DMS153 treated with DMSO at 0.1 percent for 48 hours (cell line): ENCODE measurements at regions not wholly inside any gene's neighbourhood (a gene's known extent, or its start where the extent isn't known, plus 50 kb on each side); places are given as distances from the start of the nearest gene placed in this dataset.

ENCODE experiments used
- DNase-seq: peaks from one replicate; lab custom pipeline; 2025; ENCODE audit not compliant: unreplicated experiment; lab: John Stamatoyannopoulos, UW

- DNase-seq = no peak
Observed at GRCh38 chr5:158308429-158309025, 449.6 kb upstream of the CLINT1 start.

DNA sequence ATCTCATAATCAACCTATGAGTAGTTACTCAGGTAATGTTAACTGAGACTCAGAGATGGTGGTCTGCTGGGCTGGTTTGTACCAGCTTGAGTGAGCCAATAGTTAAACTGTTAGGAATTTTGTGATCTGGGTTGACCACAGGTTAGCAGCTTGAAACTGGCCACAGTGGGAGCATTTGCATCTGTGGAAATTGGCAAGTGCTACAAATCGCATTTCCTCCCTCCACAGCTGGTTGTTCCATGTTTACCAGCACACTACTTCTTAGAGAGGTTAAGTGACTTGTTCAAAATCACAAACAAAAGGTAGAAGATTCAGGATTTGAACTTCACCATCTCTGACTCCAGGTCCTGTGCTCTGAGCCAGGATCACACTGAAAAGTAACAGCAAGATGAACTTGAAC is 446.9 kb upstream of the CLINT1 start:
- no peak for DNase-seq

- no peak for DNase-seq
Observed at GRCh38 chr5:158304607-158305006, 445.7 kb upstream of the CLINT1 start.

GRCh38 chr5:158303883-158304282 is 444.9 kb upstream of the CLINT1 start:
- no peak for DNase-seq

- DNase-seq = no peak
Observed at GRCh38 chr5:158303275-158303674, 444.3 kb upstream of the CLINT1 start.

DNA sequence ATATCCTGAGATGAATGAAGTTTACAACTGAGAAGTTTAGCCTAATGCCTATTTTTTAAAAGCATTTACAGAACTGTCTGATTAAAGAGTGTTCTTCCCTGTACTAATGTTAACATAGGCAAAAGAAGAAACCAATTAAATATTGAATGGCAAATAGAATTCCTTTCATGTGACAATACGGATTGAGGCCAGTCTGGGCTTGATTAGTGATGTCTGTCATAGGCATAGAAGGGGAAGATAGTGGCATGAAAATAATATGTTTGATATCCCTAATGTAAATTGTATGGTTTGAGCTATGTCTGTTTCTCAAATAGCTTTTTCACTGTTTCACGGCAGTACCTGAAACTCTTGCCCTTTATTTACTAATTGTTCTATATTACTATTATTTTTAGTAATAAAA is 443.1 kb upstream of the CLINT1 start:
- DNase-seq = no peak

- no peak for DNase-seq
Observed at GRCh38 chr5:158301186-158301585, 442.2 kb upstream of the CLINT1 start.

- DNase-seq = no peak
Observed at GRCh38 chr5:158300256-158300655, 441.3 kb upstream of the CLINT1 start.

DNA sequence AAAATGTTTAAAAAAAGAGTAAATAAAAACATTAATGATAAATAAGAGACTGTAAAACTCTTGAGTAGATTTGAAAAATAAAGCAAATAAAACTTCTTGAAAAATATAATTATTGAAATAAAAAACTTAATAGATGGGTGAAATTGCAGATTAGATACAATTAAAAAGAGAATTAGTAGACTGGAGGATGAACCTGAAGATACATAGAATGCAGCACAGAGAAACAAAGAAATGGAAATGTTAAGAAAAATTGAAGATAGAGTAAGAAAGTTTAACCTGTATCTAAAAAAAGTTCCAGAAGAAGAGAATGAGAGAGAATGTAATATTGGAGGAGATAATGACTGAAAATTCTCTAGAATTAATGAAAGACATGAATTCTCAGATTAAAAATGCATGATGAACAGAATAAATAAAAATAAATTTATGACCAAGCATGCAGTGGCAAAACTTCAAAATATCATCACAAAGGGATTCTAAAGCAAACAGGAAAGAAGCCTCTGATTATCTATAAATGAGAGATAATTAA is 438.1 kb upstream of the CLINT1 start:
- DNase-seq = no peak

DNA sequence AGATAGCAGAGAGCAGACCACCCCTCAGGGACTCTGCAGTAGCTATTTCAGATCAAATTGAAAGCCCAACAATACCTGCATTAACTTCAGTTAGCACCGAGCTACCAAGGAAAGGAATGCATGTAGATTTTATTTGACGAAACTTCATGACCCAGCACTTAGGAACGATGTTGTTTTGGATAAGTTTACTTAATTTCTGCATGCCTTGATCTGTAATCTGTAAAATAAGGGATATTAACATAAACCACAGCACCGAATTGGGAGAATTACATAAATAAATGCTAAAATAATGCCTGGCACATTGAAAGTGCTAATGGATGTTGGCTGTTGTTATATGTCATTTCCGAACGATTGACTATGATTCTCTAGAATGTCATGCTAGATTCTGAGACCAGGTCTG is 435.8 kb upstream of the CLINT1 start:
- no peak for DNase-seq

GRCh38 chr5:158292981-158293380 is 434.0 kb upstream of the CLINT1 start:
- DNase-seq = no peak

- DNase-seq = no peak
Observed at GRCh38 chr5:158289967-158290366, 431.0 kb upstream of the CLINT1 start.

- no peak for DNase-seq
Observed at GRCh38 chr5:158288272-158288657, 429.3 kb upstream of the CLINT1 start.

GRCh38 chr5:158287643-158288271 is 428.8 kb upstream of the CLINT1 start:
- DNase-seq = no peak

GRCh38 chr5:158286827-158287226 is 427.9 kb upstream of the CLINT1 start:
- no peak for DNase-seq

DNA sequence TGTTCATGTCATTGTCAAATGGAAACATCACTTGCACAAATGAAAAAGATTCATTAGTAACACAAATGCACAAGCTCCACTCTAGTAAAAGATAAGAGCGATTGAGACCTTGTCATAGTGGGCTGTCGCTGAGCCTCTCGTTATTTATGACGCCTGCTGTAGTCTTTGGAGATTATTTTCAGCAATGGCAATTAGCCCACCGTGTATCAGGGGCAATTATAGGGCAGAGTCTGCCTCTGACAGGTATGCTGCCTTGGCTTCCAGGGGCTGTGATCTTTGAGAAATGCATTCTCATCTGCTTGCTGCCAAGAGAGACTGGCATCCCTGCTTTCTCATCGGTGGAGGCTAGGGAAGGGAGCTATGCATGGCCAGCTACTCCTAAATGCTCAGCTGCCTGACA is 426.8 kb upstream of the CLINT1 start:
- DNase-seq = no peak

- DNase-seq = no peak
Observed at GRCh38 chr5:158284242-158284641, 425.3 kb upstream of the CLINT1 start.

GRCh38 chr5:158283397-158283796 is 424.5 kb upstream of the CLINT1 start:
- no peak for DNase-seq

DNA sequence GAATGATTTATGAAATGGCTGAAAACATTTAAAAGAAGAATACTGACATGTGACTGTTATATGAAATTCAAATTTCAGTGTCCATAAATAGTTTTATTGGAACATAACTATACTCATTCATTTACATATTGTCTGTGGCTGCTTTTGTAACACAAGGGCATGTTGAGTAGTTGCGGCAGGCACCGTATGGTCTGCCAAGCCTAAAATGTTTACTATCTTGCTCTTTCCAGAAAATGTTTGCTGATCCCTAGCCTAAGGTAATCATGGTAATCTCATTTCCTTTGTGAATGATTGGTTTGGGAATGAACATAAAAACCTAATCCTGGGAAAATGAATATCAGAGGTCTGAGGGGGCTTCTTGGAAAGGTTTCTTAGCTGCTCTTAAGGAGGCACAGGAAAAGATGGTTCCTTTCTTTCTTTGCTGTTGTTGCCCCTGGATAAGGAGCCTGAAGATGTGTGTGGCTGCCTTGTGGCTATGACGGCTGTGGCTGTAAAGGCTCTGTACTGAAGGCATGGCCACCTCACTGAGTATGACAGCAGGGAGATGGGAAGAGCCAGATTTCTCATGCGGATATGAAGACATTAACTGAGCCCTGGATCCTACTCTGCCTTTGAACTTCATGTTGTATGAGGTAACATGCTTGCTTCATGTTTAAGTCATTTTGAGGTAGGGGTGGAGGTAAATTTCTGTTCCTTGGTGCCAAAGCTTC is 419.4 kb upstream of the CLINT1 start:
- DNase-seq = no peak

DNA sequence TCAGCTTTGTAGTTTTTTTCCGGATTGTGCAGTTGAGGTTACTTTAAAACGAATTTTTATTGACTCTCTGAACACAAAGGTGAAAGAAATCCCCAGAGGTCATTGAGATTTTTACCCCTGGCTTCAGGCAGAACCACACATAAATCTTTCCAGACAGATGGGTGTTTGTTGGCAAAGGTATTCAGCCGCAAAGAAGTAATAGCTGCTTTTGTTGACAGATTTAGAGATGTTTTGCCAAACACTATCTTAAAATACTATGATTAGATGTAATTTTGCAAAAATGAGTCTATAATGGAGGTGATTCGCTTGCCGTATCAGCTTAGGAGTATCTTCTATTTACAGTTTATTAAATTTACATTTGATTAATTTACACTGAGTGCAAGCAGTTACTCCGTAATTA is 418.3 kb upstream of the CLINT1 start:
- no peak for DNase-seq

DNA sequence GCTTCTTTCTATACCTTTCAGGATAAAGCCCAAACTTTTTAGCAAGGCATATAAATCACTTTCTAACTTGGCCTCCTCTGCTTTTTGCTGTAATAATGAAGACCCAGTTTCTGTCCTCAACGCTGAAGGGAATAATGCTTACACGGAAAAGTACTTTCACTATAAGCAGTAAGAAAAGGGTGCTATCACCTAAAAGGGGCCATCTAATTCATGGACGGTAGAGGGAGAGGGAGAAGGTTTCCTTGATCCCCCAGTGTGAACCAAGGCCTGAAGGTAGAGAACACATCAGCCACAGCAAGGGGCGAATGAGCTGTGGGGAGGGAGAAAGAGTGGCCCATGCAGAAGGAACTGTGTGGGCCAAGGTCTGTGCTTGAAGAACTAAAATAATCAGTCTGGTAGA is 417.7 kb upstream of the CLINT1 start:
- no peak for DNase-seq

- no peak for DNase-seq
Observed at GRCh38 chr5:158275511-158275910, 416.6 kb upstream of the CLINT1 start.
